Skin epidermis (tissue), 12 donors: ENCODE measurements at regions not wholly inside any gene's neighbourhood (a gene's known extent, or its start where the extent isn't known, plus 50 kb on each side); places are given as distances from the start of the nearest gene placed in this dataset.

Experiments
- H3K27ac ChIP-seq, 21 experiments: fragments of 200-600 bp; sonication (generic) in 11 of 21; one replicate each; pipeline ENCODE4 v1.5.0; 2020; ENCODE audit warnings: mild to moderate bottlenecking in 3 of 21, inconsistent platforms in 2 of 21, moderate library complexity in 2 of 21
- H3K4me3 ChIP-seq, 7 experiments: fragments of 200-600 bp; sonication (generic) in 2 of 7; one replicate each; pipeline ENCODE4 v1.5.0; 2020; ENCODE audit warnings: inconsistent platforms in 2 of 7, mild to moderate bottlenecking in 2 of 7, moderate library complexity in 1 of 7

- Histone ChIP-seq H3K4me3 (no peak overlapping the region), H3K27ac (no peak overlapping the region)
These were observed 94.0 kb upstream of the FAR2 start for GRCh38 chr12:29054858-29055663.

- no peak overlapping the region for H3K4me3 ChIP-seq
These were observed 83.0 kb upstream of the FAR2 start for GRCh38 chr12:29066011-29066588.

GRCh38 chr12:29067430-29067829 lies 81.6 kb upstream of the FAR2 start:
- Histone ChIP-seq H3K27ac (no peak overlapping the region), H3K4me3 (no peak overlapping the region)

More at GRCh38 chr12:29066011-29066588, 83.0 kb upstream of the FAR2 start:
- no peak overlapping the region for H3K27ac ChIP-seq

DNA sequence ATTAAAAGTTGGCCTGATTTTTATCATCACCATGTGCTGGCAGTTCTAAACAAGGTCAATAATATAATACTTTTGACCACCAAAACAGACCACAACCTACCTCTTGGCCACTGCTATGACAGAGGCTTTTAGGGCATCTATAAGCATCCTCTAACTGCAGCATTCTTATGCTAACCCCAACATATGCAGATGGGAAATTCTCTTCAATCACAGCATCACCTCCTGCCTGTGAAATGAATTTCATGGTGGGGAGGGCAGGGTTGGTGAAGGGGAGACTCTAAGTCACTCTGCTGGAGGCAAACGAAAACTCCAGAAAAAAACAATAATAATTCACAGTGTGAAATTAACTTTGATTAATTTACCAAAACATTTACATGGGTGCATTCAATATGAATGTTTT lies 78.8 kb upstream of the FAR2 start:
- H3K4me3 ChIP-seq: no peak overlapping the region
- H3K27ac ChIP-seq: no peak overlapping the region

DNA sequence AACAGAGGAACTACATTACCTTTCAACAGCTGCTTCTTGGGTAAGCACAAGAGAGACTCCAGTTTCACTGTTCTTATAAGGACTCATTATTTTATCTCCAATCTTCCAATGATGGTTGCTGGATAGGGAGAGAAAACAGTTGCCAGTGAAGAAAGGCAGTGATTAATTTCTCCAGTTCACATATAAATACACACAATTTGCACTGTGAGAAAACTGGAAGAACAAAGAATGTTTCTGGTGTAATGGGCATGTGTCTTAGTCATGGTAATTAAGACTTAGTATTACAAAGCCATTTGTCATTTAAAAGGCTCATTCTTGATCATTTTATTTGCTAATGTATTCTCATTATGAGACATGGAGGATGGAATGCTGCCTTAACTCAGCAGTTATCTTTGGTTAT lies 78.0 kb upstream of the FAR2 start:
- no peak overlapping the region for H3K4me3 ChIP-seq
- no peak overlapping the region for H3K27ac ChIP-seq

- Histone ChIP-seq H3K27ac (no peak overlapping the region), H3K4me3 (no peak overlapping the region)
These were observed 76.4 kb upstream of the FAR2 start for GRCh38 chr12:29072631-29073030.

DNA sequence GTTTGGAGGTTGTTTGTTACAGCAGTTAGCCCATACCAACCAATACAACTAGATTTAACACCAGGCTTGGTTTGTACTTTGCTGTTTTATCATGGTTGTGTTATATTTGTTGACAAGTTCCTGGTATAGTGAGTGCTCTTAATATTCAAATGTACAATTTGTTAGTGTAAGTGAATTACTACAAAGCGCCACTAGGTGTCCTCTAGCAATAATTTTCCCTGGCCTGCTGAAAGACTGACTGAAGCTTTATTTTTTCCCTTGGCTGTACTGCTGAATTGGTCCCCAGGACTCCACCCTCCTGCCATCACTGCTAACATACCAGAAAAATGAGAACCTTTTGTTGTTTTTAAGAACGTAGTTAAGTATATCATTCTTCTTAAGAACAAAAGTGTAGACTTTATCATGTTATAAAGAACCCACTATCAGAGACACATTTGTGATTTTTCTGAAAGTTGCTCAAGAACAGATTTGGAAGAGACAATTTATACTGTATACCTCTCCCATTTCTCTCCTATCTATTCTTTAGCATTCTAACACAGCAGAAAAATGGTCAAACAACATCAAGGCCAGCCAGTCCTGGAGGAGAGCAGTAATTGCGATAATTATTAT lies 75.3 kb upstream of the FAR2 start:
- Histone ChIP-seq H3K4me3 (no peak overlapping the region), H3K27ac (no peak overlapping the region)

GRCh38 chr12:29081101-29081500 lies 68.0 kb upstream of the FAR2 start:
- H3K27ac ChIP-seq: no peak overlapping the region
- no peak overlapping the region for H3K4me3 ChIP-seq

- Histone ChIP-seq H3K27ac (peak overlapping the region in 1 of 21 experiments; percentile 26), H3K4me3 (no peak overlapping the region)
These were observed 66.6 kb upstream of the FAR2 start for GRCh38 chr12:29082522-29082921.

DNA sequence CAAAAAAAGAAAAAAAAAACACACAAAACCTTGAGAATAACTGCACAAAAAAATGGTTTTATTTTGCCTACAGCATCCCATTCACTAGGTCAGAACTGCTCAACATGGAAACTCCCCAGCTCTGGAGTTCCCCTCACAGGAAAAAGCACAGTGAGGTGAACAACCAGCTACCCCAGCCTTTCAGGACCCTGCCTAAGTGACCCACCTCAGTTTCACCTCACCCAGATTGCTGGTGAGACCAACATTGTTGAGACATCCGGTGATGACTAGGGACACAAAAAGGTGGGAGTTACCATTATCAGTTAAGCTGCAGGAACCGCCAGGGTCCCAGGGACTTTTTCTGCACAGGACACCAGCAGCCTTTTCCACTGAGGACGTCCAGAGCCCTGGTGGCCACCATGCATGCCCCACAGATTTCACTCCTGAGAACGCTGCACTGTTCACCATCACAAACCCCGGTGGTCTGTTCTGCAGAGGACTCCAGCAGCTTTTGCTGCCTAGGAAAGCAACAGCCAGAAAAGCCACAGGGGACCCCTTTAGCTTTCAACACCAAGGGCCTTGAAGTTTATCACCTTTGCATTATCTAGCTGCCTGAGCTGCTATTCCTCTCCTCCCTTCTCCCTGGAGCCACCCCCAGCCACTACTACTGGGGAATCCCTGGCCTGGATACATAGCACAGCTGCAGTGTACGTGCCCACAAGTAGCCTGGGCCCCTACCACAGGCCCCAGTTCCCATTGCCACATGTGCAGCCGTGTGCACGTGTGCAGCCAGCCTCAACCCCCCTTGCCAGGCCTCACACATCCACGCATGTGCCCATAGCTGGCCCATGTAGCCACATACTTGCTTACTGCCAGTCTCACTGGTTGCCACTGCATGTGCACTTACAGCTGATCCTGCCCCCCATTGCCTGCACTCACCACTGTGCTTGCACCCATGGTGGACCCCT lies 62.5 kb upstream of the FAR2 start:
- Histone ChIP-seq H3K4me3 (no peak overlapping the region), H3K27ac (no peak overlapping the region)

GRCh38 chr12:29088611-29089219 lies 60.4 kb upstream of the FAR2 start:
- Histone ChIP-seq H3K27ac (no peak overlapping the region), H3K4me3 (no peak overlapping the region)
